T-helper 2 cell (primary cell): ENCODE measurements at regions not wholly inside any gene's neighbourhood (a gene's known extent, or its start where the extent isn't known, plus 50 kb on each side); places are given as distances from the start of the nearest gene placed in this dataset.

ENCODE experiments used
- DNase-seq, 5 experiments: peaks; one replicate each; pipeline versions ENCODE4 v3.0.0 to v3.0.0-alpha.2; 2012 to 2022

- DNase-seq = no peak
Observed at GRCh38 chr22:49543876-49544275, 283.8 kb downstream of the BRD1 start.

DNA sequence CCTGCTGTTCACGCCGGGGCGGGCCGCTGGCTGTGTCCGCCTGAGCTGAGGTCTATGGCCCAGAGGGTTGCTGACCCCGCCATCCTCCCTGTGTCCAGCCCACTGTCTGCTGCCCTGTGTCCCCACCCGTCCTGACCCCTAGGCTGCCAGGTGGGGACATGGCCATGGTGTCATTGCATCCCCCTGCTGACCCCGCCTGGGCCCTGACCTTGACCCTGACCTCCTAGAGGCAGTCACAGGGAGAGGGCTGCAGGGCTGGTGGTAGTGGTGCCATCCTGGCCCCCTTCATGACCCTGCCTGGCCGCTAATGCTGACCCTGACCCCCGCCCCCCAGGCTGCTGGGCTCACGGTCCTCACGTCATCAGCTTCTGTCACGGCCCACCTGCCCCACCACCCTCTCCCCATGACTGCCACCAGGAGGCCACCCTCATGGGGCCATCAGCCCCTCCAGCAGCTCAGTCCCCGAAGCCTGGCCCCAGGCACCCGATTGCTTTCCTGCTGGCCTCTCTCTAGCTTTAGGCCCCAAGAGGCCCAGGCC, 285.9 kb downstream of the BRD1 start:
- no peak for DNase-seq

- no peak for DNase-seq
Observed at GRCh38 chr22:49540913-49541692, 286.6 kb downstream of the BRD1 start.

- no peak for DNase-seq
Observed at GRCh38 chr22:49540084-49540912, 287.4 kb downstream of the BRD1 start.

DNA sequence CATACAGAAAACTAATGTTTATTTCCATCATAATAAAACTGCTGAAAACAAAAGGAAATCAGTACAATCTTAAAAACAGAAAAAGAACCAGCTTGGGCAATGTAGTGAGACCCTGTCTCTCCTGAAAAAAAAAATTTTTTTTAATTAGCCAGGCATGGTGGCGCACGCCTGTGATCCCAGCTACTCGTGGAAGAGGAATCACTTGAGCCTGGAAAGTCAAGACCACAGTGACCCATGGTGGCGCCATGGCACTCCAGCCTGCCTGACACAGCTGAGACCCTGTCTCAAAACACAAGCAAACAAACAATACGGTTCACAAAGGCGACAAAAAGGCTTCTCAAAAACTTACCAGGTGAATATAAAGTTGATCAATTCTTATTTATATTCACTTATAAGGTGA, 289.7 kb downstream of the BRD1 start:
- DNase-seq = no peak

- DNase-seq = no peak
Observed at GRCh38 chr22:49536571-49537131, 291.0 kb downstream of the BRD1 start.

- no peak for DNase-seq
Observed at GRCh38 chr22:49535527-49536125, 292.0 kb downstream of the BRD1 start.

DNA sequence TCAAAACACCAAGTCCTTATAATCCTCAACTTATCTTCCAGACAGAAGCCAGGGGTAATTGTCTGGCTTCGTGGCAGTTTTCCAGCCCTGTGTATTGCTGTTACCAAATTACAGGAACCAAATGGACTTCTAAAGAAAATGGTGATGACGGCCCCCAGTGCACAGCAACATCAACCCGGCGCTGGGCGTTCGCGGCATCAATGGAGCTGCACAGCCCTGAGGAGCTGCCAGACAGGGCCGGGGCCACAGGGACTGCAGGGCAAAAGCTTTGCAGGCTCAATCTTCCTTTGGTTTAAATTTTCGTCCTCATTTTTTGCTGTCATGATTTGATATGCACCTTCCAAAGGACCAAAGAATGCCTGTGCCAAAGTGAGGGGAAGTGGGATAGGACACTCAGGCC, 292.5 kb downstream of the BRD1 start:
- no peak for DNase-seq

DNA sequence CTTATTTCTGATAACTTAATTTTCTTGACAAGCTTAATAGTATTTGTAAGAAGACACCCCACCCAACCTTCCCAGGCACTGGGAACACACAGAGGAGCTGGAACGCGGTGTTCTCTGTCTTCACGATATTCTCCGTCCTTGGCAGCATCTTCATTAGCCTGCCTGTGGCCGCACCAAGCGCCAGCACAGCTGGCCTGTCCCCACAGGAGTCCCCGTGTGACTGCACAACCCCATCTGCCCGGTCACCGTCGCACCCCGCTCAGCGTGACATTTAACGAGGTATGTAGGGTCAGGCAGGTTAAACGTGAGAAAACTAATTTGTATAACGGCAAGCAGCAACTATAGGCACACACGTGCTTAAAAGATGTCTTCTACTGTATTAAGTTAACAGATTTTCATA, 293.3 kb downstream of the BRD1 start:
- no peak for DNase-seq

- no peak for DNase-seq
Observed at GRCh38 chr22:49533886-49534285, 293.8 kb downstream of the BRD1 start.

- DNase-seq = no peak
Observed at GRCh38 chr22:49532869-49533802, 294.5 kb downstream of the BRD1 start.

GRCh38 chr22:49531368-49531791, 296.3 kb downstream of the BRD1 start:
- no peak for DNase-seq

DNA sequence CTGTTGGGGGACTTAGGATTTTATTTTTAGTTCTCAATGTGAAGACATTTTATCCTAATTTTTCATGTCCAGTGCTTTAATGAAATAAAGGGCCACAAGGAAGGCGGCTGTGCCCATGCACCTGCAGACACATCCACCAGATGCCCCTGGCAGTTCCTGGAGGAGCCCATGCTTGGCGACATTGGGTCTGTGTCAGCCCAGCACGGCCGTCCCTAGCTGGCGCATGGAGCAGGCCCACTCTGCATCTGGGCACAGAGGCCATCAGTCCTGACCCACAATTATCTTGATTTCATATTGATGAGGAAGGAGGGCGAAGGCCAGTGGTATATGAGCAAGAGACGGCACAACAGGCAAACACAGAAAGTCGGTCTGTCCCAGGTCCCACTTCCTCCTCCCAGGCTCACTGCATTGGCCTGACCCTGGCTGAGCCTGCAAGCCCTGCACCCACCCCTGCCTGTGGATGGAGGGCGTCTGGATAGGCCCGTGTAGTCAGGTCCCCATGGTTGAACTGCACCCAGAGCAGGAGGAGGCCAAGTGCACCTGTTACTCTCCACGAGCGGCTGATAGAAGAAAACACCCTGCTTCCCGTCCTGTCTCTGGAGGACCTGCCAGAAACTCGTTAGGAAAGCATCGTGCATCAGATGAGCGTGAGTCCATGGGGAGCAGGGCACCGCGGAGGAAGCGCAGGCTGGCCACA, 296.9 kb downstream of the BRD1 start:
- DNase-seq = no peak

DNA sequence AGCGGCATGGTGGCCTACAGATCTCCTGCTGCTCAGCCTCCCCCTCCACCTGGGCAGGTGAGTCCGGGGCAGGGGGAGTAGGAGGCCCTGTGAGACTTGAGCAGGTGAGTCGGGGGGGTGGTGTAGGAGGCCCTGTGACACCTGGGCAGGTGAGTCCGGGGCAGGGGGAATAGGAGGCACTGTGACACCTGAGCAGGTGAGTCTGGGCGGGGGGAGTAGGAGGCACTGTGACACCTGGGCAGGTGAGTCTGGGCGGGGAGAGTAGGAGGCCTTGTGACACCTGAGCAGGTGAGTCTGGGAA, 299.3 kb downstream of the BRD1 start:
- DNase-seq = no peak

GRCh38 chr22:49527611-49528419, 299.9 kb downstream of the BRD1 start:
- DNase-seq = no peak

DNA sequence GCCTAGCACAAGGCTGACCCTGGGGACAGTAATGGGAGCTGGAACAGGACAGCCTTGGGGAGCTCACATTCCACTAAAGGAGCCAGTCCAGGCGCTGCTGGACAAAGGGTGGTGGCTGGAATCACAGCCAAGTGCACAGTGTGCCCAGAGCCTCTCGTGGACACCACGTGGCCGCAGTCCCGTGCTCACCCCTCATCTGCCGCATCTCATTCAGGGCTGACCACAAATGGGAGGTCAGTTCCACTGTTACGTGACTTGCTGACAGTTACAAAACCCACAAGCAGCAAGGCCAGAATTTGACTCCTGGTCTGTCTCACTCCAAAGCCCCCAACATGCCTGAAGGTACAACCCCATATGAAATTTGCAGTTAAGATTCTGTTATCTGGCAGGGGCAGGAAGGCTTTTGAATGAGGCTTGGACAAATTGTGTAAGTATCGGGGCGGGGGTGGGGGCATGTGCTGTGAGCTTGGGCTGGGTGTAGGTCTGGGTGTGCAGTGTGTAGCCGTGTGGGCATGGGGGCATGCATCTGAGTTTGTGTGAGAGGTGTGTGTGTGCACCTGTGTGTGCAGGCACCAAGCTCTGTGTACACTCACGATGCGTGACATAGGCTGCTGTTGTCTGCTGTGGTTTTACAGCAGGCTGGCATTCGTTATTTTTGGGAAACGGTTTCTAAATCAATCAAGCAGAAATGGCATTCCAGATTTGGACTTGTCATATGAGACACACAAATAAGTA, 301.7 kb downstream of the BRD1 start:
- no peak for DNase-seq

- no peak for DNase-seq
Observed at GRCh38 chr22:49525360-49525759, 302.3 kb downstream of the BRD1 start.

DNA sequence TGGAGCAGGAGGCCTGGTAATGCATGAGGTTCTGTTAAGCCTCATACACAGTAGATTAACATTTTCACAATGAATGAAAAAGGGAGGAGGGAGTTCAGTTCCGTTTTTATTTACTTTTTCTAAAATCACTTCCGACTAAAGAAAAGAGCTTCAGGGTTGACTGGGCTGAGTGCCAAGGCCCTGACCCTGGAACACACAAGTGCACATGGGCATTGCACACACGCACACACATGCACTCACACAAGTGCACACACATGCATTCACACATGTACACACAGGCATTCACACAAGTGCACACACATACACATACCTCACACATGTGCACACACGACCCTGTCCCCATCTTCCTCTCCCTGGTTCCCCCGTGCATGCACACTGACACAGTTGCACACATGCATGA, 303.3 kb downstream of the BRD1 start:
- no peak for DNase-seq

DNA sequence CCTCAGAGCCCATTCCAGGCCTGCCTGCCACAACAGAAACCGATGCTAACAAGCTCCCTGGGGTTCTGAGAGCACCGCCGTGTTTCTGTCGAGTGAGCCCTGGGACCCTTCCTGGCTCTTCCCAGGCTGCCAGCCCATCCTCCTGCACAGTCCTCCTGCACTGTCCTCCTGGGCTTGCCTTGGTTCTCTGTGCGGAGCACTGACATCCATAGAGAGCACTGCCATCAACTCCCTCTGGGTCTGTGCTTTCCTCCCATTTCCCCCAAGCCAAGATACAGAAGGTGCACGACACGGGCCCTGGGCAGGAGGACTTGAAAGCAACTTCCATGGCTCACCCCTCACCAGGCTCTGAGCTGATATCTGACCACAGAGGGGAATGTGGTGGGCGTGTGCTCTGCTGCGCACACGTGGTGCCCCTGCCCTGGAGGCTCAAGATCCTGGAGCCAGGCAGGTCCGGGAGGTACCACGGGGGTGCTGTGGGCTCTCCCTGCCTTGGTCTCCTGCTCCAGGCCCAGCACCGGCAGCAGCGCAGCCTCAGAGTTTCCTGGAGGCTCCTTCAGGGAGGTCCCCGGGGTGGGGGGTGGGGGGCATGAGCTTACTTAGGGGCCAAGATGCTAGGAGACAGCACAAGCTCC, 304.2 kb downstream of the BRD1 start:
- DNase-seq = no peak
